GM21515 (cell line): ENCODE measurements at regions not wholly inside any gene's neighbourhood (a gene's known extent, or its start where the extent isn't known, plus 50 kb on each side); places are given as distances from the start of the nearest gene placed in this dataset.

Experiments
- ATAC-seq: cut with Tn5 transposase; IDR thresholded peaks from one replicate; pipeline ENCODE4 v1.9.1; 2021; ENCODE audit not compliant: unreplicated experiment

GRCh38 chrX:43493756-43494155 lies 162.3 kb upstream of the MAOA start:
- ATAC-seq: no peak

- ATAC-seq: no peak
These were observed 155.9 kb upstream of the MAOA start for GRCh38 chrX:43500246-43500645.

- ATAC-seq: no peak
These were observed 155.0 kb upstream of the MAOA start for GRCh38 chrX:43500996-43501694.

GRCh38 chrX:43504394-43504793 lies 151.7 kb upstream of the MAOA start:
- no peak for ATAC-seq

GRCh38 chrX:43505769-43506168 lies 150.3 kb upstream of the MAOA start:
- no peak for ATAC-seq

- ATAC-seq: no peak
These were observed 147.4 kb upstream of the MAOA start for GRCh38 chrX:43508694-43509093.

GRCh38 chrX:43510209-43510608 lies 145.9 kb upstream of the MAOA start:
- no peak for ATAC-seq

- no peak for ATAC-seq
These were observed 143.0 kb upstream of the MAOA start for GRCh38 chrX:43513085-43513484.

- ATAC-seq: no peak
These were observed 141.3 kb upstream of the MAOA start for GRCh38 chrX:43514820-43515219.

GRCh38 chrX:43522582-43522981 lies 133.5 kb upstream of the MAOA start:
- no peak for ATAC-seq

- ATAC-seq: no peak
These were observed 130.0 kb upstream of the MAOA start for GRCh38 chrX:43525901-43526610.

GRCh38 chrX:43526878-43527277 lies 129.2 kb upstream of the MAOA start:
- no peak for ATAC-seq

GRCh38 chrX:43527801-43528200 lies 128.3 kb upstream of the MAOA start:
- no peak for ATAC-seq

GRCh38 chrX:43530837-43531236 lies 125.3 kb upstream of the MAOA start:
- ATAC-seq: no peak

- ATAC-seq: no peak
These were observed 115.8 kb upstream of the MAOA start for GRCh38 chrX:43540318-43540717.

GRCh38 chrX:43551590-43551989 lies 104.5 kb upstream of the MAOA start:
- no peak for ATAC-seq

- ATAC-seq: no peak
These were observed 103.9 kb upstream of the MAOA start for GRCh38 chrX:43552156-43552555.

GRCh38 chrX:43552703-43553102 lies 103.4 kb upstream of the MAOA start:
- no peak for ATAC-seq

GRCh38 chrX:43553257-43553656 lies 102.8 kb upstream of the MAOA start:
- ATAC-seq: no peak

- ATAC-seq: no peak
These were observed 99.9 kb upstream of the MAOA start for GRCh38 chrX:43556207-43556606.

GRCh38 chrX:43557792-43558191 lies 98.3 kb upstream of the MAOA start:
- peak; percentile 52 for ATAC-seq

- ATAC-seq: no peak
These were observed 96.5 kb upstream of the MAOA start for GRCh38 chrX:43559644-43560043.
